ENCODE measurements at regions not wholly inside any gene's neighbourhood (a gene's known extent, or its start where the extent isn't known, plus 50 kb on each side); places are given as distances from the start of the nearest gene placed in this dataset.
"Not testable (repeated sequence)": the region's sequence is repeated elsewhere in the genome, so short reads cannot be mapped to it uniquely, and the experiment has no call there.

DNA sequence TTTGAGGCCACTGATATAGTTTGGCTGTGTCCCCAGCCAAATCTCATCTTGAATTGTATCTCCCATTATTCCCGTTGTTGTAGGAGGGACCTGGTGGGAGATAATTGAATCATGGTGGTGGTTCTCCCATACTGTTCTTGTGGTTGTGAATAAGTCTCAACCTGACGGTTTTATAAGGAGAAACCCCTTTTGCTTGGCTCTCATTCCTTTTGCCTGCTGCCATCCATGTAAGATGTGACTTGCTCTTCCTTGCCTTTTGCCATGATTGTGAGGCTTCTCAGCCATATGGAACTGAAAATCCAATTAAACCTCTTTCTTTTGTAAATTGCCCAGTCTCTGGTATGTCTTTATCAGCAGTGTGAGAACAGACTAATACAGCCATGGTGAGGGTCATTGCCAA, 431.6 kb upstream of the ID2 start:
- not testable (repeated sequence) for DNase-seq

DNA sequence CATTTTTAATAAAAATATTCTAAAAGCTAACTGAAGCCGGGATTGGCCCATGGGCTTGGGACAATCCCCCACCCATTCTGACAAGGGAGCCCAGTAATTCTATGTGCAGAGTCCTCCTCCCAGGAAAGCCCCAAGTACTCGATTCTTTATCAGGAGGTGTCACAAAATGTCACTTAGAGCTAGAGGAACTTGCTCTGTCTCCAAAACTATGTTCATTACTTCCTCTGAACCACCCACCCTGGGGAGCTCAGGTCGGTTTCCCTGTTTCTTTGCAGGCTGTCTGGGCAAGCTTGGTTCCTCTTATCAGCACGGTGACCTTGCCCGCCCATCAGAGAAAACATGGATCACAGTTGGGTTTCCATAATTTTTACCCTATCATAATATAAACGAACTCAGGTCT, 430.6 kb upstream of the ID2 start:
- DNase-seq, result no peak

DNA sequence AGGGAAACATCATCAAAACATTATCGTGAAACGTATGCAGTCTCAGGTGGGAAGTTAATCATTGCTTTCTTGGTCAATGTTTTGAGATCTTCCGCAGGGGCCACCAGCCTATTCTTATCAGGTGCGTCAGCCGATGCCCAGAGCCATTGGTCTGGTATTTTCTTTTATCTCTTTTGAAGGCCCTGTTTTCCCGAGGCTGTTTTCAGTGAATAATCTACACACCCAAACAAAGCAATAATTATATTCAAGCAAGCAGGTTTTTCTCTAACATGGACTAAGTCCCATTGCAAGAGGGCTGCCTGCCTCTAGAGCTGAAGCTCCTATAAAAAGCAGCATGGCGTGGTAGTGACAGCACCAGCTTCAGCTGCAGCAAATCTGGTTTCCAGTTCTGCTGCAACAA, 430.0 kb upstream of the ID2 start:
- no peak for DNase-seq

DNA sequence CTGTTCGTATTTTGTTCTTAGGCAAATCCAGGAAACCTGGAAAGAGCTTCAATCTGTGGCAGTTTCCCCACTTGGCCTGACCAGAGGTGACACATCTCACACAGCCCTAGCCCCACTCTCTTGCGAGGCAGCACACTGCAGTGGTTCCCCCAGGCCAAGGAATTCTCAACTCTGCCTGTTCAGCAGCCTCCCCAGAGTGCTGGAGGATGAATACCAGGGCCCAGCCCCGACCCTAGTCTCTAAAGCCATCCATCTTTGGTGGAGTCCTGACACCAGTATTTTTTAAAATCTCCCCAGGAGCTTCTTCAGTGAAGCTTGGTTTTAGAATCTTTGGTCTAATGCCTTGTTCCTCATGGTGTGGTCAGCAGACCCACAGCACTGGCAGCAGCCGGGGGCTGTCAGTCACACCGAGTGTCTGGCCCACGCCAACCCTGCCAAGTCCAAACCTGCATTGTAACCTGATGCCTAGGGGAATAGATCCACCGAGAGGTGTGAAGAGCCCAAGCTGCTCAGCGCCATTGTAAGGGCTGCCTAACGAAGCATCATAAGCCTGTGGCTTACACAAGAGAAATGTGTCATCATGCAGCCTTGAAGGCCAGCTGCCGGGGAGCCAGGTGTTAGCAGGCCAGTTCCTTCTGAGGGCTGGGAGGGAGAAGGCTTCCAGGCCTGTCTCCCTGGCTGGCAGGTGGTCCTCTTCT, 428.7 kb upstream of the ID2 start:
- DNase-seq, result no peak

DNA sequence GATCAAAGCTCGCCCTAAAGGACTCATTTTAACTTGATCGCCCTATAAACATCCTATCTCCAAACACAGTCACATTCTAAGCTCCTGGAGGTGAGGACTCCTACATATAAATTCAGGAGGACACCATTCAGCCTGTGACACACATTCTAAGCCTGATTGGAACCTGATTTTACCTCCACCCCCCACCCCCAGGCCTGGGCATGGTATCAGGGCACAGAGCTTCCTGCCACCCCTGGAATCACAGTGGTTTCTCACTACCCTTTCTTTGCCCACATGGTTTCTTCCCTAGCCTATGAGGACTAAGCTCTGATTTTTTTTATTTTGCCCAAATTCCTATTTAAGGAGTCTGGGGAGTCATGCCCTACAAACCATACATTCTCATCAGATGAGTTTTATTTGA, 428.1 kb upstream of the ID2 start:
- DNase-seq, result no peak

DNA sequence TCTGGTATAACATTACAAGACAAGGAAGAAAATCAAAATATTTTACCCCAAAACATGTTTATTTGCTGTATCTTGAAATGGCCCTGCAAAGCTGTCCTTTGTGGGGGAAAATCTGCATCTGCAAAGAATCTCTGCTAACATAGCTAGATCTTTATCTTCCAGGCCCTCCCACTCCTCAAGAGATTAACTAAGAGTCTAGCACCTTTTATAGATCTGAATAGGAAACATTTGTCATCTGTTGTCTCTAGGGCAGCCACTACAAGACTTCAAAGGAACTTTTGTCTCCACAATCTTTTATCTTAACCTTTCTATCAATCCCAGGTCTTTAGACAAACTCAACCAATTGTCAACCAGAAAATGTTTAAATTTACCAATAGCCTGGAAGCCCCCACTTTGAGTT, 427.6 kb upstream of the ID2 start:
- not testable (repeated sequence) for DNase-seq

DNA sequence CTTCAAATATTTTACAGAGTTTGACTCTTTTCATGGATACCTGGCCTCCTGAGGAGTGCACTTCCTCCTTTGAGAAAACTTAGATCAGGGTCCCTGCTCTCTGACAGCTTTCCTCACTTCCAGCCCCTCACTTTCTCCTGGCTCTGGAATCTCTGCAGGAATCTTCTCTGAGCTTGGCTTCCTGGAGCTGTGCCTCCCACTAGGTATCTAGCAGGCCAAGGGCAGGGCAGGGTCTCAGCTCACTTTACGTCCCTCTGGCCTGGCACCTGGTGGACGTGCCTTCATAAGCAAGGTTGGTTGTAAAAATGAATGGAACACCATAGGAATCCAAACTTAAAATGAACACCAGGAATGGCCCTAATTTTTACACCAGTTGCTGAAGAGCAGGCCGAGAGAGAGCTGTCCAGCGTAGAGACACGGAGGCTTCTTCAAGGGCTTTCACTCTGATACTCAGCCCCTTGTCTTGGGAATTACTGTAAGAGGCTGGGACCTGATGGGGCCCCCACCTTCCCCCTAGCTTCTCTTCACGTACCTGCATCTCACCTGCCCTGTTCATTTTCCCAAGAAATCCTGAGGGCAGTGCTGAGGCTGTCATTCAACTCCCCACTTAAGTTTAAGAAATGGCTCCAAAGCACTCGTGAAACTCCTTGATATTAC, 426.9 kb upstream of the ID2 start:
- DNase-seq, result no peak

DNA sequence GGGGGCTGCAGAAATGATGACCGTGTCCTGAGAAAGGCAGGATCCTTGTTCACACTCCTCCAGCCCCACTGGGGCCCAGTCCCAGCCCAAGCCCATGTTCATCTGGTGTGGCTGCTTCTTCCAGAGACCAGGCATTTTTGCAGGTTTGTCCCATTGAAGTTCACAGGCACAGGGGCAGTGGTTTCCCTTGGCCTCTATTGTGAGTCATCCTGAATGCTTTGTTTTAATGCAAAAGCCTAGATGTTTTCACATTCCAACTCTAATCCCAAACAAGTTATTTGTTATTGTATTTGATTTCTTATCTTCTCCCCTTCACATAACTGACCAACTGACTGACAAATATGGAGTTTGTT, 426.4 kb upstream of the ID2 start:
- DNase-seq, result no peak

DNA sequence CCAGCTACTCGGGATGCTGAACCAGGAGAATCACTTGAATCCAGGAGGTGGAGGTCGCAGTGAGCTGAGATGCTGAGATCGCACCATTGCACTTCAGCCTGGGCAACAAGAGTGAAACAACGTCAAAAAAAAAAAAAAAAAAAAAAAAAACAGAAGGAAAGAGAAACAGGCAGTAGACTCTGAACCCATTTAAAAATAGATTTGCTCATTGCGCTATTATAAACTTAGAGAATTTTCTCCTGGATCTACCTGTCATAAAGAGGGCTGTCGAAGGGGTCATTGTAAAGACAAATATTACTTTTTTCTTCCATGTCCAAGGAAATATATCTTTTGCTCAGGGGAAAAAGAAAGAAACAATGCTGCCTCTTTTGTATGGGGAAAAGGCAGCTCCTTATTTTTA, 425.0 kb upstream of the ID2 start:
- DNase-seq, result no peak

DNA sequence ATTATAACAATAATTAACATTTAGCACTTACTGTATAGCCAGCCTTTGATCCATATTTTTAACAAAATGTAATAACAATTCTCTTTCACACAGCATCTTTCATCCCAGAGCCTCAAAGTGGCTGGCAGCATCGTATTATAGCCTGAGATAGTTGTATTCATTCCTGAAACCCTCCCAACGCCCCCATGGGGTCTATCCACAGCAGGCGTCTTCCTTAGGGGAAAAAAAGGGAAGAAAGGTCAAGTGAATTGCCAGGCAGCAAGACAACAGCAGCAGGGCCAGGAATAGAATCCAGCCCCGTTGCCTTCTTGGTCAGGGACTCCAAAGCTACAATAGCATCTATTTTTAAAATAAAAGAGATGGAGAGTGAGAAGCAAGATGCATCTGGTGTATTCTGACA, 424.4 kb upstream of the ID2 start:
- DNase-seq, result no peak

DNA sequence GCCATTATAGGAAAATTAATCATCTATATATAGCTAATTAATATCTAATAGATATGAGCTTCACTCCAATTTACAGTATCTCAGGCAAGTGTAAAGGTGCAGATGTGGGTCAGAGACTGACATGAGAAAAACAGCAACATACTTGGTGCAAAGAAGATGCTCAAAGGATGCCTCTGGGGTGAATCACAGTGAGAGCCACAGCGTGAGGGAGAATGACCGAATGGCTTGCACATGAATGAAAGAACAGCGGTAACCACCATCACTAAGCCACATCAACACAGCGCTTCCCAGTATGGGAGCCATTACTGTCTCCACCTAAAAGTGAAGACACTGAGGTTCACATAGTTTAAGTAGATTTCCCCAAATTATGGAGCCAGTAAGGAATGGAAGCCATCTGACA, 423.4 kb upstream of the ID2 start:
- DNase-seq, result no peak

DNA sequence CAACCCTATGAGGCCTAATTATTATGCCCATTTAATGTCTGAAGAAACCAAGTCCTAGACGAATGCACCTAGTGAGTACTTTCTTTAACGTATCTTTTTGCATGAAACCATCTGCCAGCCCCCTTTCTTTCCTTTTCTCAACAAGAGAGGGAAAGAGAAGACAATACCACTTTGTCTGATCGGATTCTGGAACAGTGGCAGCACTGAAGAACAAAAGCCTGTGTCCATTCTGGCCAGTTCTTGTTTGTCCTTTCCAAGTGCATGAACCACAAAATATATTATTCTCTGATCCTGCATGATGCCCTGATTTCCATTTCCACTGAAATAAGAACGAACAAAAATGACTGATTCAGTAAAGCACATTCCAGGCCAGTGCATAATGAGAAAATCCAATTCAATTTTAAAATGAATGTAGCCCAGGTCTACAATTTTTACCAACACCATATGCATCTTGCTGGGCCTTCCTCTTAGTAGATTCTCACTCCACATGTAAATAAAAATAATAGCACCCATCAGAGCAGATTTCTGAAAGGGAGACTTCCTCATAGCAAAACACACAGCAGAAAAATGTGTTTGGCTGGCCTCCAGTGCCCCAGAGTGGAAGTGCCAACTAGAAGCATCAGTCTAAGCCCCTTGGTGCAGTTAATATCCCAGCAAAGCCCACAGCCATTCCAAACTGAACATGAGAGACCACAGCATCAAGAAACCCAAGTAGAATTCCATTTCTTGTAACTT, 422.6 kb upstream of the ID2 start:
- no peak for DNase-seq

DNA sequence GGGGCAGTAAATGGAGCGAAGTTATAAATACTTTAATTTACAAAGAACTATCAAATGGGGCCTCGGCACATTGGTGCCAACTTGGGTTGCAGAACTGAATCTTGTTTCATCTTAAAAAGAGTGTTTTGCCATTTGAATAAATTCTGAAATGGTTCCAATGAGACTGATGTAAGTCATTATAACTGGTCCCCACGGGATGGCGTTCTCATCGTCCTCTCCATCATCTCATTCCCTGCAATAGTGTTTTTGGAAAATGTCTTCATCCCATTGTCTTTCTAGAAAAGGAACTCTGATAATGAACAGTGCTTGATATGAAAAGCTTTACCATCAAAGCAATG, 422.0 kb upstream of the ID2 start:
- no peak for DNase-seq

DNA sequence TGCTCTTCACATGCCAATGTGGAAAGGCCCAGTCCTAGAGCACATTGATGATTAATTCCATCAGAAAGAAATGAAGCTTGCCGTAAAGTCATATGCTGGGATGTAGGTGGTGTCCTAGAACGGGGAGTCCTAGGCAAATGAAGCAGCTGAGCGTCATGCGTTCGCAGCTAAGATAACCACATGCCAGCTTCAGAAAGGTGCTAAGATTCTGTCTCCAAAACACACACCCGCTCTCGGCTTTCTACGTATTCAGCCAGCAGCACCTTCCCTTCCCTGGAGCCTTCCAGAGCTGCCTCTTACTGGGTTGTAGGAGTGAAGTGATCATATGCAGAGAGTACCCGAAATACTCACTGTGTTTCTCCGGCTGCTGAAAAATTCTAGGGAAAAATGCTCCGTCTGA, 421.6 kb upstream of the ID2 start:
- DNase-seq, result no peak

DNA sequence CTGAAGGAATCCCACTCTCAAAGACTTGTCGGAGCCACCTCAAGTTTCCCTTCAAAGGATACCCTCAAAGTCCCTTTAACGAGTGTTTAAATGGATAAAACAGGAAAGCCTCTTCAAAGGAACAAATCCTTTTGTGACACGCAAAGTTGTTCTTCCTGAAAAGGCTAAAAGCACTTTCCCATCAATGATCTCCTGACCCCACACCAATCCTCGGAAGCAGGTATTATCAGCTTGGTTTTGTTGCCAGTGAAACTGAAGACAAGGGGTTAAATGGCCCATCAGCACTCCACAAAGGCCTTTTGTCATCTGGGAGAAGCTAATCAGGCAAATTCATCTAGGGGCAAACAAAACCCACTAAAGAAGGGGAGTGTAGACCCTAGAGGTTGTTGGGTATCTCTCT, 418.0 kb upstream of the ID2 start:
- no peak for DNase-seq

DNA sequence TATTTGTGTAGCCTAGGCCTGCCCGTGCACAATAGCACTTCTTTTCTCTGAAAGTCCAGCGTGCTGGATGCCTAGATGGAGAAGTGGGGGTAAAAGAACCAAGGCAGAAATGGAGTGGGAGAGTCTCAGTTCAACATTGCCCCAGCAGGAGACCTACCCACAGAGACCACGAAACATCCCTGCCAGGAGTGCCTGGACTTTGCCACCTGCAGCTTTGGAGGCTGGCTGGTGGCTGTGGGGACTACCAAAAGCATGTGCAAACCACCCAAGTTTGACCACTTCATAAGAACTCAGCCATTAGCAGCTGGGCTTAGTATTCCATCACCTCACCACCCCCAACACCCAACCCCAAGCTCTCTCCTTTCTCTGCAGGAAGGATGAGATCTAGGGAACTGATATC, 416.9 kb upstream of the ID2 start:
- DNase-seq, result no peak

DNA sequence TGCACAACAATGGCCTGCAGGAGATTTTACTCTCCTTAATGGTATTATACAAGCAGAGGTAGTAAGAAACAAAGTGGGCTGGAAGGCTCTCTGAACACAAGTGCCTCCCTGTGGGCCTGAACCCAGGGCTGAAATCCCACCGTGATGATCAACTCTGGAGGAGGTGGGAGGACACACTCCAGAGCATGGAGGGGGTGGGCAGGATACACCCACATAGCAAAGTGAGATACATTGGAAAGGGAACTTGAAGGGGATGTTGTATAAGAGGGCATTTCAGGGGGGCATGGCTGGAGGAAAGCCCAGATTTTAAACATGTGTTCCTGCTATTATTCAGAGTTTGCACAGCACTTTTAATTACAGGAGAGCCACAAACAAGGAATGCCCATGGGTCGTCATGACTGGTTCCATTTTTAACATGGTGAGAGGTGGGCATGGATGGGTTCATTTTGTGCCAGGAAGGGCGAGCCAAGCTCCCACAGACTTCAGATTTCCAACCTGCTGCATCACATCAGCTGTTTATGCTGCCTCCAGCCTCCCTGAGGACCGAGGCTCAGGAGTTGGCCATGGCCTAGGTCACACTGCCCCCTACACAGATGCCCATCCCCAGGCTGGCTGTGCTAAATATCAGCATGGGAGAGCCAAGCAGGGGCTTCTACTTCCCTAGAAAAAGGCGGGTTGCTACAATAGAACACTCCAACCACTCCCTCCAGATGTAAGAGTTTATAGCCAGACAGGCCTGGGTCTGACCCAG, 416.2 kb upstream of the ID2 start:
- DNase-seq, result no peak

DNA sequence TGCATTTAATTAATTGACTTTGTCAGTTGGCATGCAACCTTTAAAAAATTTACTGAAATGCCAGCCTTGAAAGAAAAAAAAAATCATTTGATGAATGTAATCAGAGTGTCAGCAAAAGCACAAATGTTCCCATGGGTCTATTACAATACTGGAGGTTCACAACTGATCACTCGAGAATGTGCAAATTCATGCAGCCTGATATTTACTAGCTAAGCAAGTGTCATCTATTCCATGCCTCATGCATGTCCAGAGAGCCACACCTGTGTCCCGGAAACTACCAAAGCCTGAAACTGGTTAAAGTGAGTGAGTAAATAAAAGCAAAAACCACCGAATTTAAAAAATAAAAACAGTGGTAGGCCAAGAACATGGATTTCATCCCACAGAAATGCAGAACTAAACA, 415.3 kb upstream of the ID2 start:
- DNase-seq, result no peak

DNA sequence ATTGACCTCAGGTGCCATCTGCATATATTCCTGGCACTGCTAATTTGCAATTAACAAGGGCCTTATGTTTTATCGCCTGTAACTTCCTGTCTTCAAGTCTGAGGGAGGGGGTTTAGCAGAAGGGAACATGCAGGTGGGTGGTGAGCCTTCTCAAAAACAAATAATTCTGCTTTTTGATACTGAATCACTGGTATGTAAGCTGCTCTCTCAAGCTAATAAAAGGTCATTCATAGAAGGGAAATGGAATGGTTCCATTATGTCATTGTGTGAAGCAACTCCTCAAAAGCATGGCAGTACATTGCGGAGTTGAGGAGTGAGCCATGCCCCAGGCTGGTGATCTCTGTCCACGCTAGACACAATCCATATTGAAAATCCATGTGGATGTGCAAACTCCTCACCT, 414.8 kb upstream of the ID2 start:
- DNase-seq, result no peak

DNA sequence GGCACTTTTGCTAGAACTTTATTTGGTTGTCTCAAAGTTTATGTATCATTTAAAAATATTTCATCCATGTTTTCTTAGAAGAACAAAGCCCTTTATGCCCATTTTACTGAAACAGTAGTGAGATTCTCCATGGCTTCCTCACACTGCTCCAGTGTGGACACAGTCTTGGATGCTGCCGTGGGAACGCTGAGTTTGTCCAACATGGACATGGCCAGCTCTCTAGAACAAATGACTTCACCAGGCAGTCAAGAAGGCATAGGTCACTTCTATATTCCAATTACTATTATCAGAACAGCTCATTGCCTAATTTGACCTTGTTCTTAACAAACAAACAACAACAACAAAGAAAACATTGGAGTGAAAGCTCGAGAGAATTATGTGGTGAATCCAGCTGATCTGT, 414.1 kb upstream of the ID2 start:
- no peak for DNase-seq

DNA sequence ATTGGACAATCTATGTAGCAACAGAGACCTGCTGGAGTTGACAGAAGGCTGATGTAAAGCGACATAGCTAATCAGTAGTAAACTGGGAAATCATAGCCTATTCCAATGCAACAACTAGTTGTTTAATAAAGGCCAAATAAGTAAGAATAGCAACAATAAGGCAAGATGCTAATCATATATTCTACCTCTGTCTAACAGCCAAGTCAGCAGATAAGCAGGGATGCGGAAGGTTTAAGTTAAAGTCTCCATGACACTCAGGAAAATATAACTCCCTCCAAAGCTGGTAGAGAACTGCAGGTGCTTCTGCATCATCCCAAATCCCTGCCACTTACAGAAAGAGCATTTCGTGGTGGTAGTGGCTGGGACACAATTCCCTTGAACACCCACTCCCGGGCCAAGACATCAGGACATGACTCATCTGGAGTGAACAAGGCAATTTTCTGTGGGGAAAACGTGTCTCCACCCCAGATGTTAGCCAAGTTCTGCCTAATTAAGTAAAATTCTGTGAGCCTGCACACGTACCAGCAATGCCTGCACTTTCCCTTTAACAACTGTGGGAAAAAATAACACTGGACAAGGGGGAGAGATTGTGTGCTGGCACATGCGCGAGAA, 413.6 kb upstream of the ID2 start:
- no peak for DNase-seq

DNA sequence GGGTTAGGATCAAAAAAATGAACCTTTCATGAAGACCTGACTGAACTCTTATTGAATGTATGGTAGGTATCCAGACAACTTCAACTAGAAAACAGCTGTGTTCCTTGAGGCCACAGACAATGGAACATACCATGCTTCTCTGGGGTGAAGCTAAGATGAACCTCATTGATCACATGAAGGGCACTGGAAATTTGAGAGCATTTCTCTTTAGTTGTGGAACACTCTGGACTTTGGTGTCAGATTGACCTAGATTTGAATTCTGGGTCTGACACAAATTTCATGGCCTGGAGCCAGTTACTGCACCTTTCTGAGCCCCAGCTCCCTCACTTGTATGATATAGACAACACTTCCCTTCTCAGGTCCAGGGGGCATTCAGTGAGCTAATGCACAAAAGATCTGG, 411.2 kb upstream of the ID2 start:
- DNase-seq, result no peak

DNA sequence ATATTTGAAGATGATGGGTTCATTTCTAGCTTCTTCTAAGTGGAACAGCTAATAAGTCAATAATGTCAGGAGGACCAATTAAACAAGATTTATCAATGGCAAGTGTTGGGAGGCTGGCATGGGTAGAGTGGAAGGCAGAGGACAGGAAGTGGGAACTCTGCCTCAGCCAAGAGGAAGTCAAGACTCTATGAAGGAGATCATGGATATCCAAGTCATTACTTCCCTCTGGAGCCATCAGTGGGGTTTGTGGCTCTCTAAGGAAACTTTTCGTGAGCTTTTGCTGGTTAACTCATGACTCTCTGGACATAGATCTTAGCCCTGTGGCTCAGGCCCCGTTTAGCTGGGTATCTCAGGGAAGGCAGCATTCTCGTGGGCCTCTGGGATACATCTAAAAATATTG, 410.4 kb upstream of the ID2 start:
- no peak for DNase-seq
